TTC549 (cell line): ENCODE measurements at regions not wholly inside any gene's neighbourhood (a gene's known extent, or its start where the extent isn't known, plus 50 kb on each side); places are given as distances from the start of the nearest gene placed in this dataset.

Experiments
- FAIRE-seq: peaks from 2 replicates; lab custom pipeline; 2012; peaks lifted over from hg19 to GRCh38; lab: Jason Lieb, UNC

- no peak for FAIRE-seq
These were observed 72.0 kb upstream of the ODC1 start for GRCh38 chr2:10520154-10520553.

- FAIRE-seq: no peak
These were observed 71.2 kb upstream of the ODC1 start for GRCh38 chr2:10519394-10519740.

DNA sequence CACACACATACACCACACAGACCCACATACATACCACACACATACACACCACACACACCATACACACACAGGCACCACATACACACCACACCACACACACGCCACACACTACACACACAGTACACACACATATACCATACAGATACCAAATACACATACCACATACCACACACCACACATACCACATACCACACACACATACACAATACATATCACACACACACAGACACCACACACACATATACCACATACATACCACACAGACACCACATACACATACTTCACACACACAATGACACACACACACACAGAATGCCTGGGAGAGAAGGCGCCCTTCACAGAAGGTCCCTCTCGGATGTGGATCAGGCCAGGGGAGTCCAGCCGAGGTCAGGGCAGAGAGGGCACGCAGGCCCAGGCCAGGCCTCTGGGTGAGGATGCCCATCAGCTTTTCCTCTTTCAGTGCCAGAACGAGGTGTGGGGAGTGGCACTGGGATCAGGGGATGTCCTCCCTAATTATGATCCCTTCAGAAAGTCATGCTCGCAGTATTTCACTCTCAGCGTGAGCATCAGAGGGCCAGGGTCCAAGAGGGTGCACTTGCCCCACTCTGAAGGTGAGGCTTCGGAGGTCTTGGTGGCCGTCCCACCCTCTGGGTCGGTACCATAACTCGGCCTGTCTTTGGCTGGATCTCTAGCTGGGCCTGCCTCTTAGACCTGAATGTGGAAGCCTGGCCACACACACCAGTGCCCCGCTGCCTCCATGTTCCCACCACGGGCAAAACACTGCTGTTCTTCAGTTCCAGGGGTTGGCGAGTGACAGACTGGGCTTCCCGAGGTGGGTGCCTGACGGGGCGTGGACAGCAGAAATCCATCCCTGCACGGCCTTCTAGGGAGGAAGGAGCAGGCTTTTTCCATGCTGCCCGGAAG lies 70.6 kb upstream of the ODC1 start:
- FAIRE-seq: no peak

DNA sequence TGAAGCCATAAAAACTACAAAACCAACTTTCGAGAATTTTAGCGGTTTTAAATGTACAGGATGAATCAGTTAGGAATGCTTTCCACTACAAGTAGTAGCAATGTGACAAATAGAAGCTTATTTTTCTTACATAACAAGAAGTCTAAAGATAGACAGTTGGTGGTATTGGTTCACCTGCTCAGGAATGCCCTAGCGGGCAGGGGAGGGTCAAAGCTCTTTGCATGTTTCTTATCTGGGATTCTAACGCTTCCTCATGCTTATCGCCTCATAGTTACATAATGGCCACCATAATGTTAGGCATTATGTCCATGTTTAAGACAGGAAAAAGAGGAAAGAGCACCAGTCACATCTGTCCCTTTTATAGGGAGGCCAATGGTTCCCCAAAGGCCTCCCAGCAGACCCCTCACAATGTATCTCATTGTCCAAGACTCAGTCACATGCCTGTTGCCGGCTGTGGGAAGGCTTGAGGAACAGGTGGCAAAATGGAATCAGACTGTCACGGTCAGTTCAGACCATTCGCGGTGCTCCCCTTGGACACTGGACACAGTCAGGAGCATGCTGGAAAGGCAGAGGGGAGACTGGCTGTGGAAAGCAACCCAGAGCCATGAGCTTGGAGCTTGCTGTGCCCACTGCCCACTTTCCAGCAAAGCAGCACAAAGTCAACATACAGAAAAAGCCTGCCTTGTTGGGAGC lies 69.4 kb upstream of the ODC1 start:
- FAIRE-seq: no peak

- peak; percentile 84 for FAIRE-seq
These were observed 67.8 kb upstream of the ODC1 start for GRCh38 chr2:10515887-10516286.

- FAIRE-seq: no peak
These were observed 66.6 kb upstream of the ODC1 start for GRCh38 chr2:10514743-10515142.

GRCh38 chr2:10514273-10514672 lies 66.1 kb upstream of the ODC1 start:
- FAIRE-seq: no peak

- no peak for FAIRE-seq
These were observed 65.1 kb upstream of the ODC1 start for GRCh38 chr2:10513201-10513600.

DNA sequence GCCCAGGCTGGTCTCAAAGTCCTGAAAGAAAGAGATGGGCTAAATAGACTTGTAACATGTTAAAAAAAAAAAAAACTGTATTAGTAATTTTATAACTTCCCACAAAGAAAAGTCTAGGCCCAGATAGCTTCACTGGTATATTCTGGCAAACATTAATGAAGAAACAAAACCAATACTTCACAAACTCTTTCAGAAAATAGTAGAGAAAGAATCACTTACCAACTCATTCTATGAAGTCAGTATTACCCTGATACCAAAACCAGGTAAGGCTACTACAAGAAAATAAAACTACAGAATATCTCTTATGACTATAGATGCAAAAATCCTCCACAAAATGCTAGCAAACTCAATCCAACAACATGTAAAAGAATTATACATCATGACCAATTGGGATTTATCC lies 59.9 kb upstream of the ODC1 start:
- FAIRE-seq: no peak

DNA sequence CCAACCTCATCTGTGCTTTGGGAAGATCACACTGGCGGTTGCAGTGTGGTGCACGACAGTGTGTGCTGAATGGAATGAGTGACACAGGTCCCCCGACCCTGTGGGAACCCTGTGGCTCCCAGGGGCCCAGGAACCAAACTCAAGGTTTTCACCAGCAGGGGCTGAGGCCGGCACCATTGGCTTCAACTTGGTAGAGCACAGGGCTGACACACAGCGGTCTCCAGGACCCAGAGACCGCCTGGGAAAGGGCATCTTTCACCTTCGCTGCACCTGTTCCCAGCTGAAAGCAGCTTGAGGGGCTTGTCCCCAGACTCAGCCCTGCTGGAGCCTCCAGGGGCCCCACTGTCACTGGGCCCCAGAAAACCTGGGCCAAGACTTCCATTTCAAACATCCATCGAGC lies 59.0 kb upstream of the ODC1 start:
- FAIRE-seq: no peak

DNA sequence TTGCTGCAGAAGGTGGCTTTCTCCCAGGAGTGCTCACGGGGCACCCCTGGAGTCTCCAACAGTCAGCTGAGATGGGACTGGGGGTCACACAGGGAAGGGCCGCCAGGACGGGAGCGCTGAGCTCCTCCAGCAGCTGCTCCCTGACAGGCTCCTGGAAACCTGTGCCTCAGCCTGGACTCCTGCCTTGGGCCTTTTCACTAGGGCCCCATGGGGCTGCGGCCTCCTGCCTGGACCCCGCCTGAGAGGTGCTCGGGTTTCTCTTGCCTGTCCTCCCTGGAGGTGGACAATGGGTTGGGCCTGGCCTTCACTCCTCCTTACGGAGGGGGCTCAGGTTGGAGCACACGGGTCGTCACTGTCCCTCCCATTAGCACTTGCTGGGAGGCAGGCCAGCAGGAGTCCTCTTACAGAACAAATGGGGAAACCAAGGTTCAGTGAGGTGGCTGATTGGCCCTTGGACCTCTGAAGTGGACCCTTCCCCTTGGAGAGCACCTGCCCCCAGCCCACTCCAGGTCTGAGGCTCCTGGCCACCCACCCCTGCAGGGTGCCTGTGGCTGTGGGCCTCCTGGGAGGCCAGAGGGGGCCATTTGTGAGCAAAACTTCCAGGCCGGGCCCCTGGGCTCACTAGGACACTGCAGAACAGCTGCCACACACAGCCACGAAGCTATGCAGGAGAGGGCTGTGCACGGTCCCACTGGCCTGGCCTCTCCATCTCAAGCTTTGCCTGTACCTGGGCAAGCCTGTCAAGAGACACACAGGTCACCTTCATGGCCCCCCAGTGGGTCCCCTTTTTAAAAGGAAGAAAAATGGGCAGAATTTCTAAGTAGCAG lies 57.1 kb upstream of the ODC1 start:
- no peak for FAIRE-seq

GRCh38 chr2:10504370-10504993 lies 56.4 kb upstream of the ODC1 start:
- no peak for FAIRE-seq

GRCh38 chr2:10502803-10503107 lies 54.6 kb upstream of the ODC1 start:
- no peak for FAIRE-seq

DNA sequence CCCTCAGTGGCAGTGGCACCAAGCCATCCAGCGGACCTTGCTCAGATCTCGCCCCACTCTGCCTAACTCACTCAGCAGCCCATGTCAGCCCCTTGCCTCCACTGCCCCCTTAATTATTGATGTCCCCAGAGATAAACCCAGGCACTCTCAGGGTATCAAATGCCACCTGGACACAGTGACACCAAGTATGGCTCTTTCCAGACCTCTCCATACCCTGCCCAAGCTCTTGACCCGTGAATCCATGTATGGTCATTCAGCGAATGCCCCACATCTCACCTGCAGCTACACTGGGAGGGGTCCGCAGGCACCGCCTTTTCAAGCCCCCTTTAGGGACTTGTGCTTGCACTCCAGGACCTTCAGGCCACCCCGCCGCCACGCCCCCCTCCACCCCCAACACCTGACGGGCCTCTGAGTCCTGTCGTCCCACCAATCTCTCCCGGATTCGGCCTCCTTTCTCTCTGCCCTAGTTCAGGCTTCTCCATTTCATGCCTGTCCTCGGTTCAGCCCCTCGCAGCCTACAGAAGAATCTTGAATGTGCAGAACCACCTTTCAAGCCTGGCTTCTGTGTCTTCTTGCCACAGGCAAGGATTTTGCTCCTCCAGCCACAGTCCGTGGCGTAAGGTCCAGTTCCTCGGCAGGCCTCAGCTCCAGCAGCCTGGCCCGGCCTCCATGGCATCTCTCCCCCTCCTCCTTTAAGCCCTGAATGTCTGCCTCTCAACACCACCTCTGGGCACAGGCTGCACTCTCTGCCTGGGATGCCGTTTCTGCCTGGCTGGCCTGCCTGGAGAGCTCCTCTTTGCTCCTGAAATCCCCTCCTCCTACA lies 54.1 kb upstream of the ODC1 start:
- no peak for FAIRE-seq

GRCh38 chr2:10501451-10501961 lies 53.4 kb upstream of the ODC1 start:
- no peak for FAIRE-seq

DNA sequence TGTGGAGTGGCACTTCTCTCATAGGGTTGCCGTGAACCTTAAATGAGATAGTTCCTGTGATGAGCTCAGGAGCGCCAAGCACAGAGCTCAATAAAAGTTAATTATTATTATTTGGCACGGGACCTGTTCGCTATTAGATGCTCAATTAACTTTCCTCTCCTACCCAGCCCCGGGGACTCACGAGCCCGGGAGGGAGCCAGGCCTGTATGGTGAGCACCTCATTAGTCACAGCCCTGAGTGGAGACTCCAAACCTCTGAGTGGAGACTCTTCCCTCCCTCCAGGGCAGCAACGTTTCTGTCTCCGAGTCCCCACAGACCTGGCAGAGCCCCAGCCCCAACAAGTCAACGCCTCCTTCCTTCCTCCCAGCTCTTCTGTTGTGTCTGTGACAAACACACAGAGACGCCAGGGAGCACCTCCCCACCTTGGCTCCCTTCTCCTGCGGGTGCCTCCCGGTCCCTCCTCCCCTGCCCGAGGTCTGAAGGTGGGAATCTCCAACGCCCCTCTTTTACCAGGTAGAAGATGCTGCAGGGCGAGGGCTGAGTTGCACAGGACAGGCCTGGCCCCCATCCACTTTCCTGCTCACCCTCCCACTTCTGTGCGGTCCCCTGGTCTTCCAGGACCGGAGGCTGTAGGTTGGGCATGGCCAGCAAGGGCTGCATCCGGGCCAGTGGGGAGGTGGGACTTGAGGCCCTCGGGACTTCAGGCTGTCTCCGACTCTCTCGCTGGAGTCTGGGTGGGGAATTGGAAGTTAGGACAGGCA lies 52.7 kb upstream of the ODC1 start:
- no peak for FAIRE-seq

- FAIRE-seq: no peak
These were observed 51.9 kb upstream of the ODC1 start for GRCh38 chr2:10499911-10500521.

DNA sequence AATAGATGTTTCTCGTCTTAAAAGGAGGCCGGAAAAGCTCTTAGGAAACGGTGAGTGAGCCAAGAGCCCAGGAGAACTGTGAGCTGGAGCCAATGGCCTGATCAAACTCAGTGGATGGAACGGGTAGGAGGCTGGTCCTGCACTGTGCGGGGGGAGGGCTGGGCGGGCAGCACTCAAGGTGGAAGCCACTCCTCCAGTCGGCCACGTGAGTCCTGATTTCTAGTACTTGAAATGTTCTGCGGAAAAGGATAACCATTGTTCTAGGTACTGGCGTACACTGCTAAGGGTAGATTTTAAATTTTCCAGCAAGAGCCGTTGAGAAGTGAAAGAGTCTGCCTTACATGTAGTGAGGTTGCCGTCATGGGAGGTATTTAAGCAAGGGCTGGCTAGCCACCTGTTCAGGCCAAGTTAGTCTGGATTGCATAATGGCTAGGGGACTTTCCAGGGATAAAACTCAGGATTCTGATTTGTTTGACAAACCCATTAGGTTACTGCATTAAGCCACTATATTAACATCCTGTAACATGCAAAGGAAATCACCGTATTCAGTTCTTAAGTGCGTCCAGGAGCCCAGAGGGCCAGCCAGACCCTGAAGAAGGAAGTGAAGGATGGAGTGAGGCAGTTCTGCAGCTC lies 51.3 kb upstream of the ODC1 start:
- FAIRE-seq: no peak

DNA sequence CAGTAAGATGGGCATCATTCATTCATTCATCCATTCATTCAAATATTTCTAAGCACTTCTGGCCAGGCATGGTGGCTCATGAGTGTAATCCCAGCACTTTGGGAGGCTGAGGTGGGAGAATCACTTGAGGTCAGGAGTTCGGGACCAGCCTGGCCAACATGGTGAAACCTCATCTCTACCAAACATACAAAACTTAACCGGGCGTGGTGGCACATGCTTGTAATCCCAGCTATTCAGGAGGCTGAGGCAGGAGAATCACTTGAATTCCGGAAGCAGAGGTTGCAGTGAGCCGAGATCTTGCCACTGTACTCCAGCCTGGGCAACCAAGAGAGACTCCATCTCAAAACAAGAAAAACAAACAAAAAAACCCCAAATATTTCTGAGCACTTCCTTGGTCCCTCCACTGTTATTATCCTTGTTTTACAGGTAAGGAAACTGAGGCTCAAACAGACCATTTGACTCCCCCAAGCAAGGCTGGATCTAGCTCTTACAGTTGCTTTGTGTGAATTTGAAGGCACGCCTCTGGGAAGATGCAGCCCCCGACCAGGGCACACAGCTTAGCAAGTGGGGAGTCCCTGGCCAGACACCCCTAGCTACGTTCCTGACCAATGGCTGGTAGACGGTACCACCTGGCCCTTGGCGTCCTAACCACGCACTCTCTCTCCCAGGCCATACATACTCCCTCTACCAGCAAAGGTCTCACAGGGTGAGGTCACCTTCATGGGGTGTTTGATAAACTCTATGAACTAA lies 50.6 kb upstream of the ODC1 start:
- FAIRE-seq: no peak
